ENCODE measurements at regions not wholly inside any gene's neighbourhood (a gene's known extent, or its start where the extent isn't known, plus 50 kb on each side); places are given as distances from the start of the nearest gene placed in this dataset.

DNA sequence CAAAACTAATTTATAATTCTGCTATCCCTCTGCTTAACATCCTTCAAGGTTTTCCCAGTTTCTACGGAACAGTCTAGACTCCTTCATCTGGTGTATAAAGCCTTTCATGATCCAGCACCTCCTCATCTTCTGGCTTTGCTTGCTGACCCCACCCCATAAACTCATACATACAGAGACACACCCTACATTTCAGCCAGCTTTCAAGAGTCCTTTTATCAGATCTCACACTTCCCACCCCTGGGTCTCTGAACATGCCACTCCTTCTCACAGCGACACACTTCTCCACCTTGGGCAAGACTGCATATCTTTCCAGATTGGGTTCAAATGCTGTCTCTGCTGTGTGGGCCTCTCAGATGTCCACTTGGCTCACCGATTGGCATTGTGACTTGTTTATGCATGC is 166.8 kb upstream of the LPP start:
- TF ChIP-seq EGR1 (IDR thresholded peaks at IDR 0.05; ENCODE audit: low read depth in 2 of 2) (no peak), TAF1 (conservative IDR thresholded peaks at IDR 0.05) (no peak), SP1 (IDR thresholded peaks at IDR 0.05) (no peak), NR2F2 (IDR thresholded peaks at IDR 0.05) (no peak)
- TF ChIP-seq, protein P1, sequence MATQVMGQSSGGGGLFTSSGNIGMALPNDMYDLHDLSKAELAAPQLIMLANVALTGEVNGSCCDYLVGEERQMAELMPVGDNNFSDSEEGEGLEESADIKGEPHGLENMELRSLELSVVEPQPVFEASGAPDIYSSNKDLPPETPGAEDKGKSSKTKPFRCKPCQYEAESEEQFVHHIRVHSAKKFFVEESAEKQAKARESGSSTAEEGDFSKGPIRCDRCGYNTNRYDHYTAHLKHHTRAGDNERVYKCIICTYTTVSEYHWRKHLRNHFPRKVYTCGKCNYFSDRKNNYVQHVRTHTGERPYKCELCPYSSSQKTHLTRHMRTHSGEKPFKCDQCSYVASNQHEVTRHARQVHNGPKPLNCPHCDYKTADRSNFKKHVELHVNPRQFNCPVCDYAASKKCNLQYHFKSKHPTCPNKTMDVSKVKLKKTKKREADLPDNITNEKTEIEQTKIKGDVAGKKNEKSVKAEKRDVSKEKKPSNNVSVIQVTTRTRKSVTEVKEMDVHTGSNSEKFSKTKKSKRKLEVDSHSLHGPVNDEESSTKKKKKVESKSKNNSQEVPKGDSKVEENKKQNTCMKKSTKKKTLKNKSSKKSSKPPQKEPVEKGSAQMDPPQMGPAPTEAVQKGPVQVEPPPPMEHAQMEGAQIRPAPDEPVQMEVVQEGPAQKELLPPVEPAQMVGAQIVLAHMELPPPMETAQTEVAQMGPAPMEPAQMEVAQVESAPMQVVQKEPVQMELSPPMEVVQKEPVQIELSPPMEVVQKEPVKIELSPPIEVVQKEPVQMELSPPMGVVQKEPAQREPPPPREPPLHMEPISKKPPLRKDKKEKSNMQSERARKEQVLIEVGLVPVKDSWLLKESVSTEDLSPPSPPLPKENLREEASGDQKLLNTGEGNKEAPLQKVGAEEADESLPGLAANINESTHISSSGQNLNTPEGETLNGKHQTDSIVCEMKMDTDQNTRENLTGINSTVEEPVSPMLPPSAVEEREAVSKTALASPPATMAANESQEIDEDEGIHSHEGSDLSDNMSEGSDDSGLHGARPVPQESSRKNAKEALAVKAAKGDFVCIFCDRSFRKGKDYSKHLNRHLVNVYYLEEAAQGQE (IDR thresholded peaks at IDR 0.05), result no peak
- TF ChIP-seq, protein P2, sequence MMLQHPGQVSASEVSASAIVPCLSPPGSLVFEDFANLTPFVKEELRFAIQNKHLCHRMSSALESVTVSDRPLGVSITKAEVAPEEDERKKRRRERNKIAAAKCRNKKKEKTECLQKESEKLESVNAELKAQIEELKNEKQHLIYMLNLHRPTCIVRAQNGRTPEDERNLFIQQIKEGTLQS (IDR thresholded peaks at IDR 0.05), result no peak
- TF ChIP-seq, protein P3, sequence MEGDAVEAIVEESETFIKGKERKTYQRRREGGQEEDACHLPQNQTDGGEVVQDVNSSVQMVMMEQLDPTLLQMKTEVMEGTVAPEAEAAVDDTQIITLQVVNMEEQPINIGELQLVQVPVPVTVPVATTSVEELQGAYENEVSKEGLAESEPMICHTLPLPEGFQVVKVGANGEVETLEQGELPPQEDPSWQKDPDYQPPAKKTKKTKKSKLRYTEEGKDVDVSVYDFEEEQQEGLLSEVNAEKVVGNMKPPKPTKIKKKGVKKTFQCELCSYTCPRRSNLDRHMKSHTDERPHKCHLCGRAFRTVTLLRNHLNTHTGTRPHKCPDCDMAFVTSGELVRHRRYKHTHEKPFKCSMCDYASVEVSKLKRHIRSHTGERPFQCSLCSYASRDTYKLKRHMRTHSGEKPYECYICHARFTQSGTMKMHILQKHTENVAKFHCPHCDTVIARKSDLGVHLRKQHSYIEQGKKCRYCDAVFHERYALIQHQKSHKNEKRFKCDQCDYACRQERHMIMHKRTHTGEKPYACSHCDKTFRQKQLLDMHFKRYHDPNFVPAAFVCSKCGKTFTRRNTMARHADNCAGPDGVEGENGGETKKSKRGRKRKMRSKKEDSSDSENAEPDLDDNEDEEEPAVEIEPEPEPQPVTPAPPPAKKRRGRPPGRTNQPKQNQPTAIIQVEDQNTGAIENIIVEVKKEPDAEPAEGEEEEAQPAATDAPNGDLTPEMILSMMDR (IDR thresholded peaks at IDR 0.05; ENCODE audit: low read depth, low read length, missing input control), result no peak

All from liver (tissue), 3 donors.